ENCODE measurements at regions not wholly inside any gene's neighbourhood (a gene's known extent, or its start where the extent isn't known, plus 50 kb on each side); places are given as distances from the start of the nearest gene placed in this dataset.
A peak's percentile ranks its signal among the peaks of the same experiment; 100 is the strongest.

DNA sequence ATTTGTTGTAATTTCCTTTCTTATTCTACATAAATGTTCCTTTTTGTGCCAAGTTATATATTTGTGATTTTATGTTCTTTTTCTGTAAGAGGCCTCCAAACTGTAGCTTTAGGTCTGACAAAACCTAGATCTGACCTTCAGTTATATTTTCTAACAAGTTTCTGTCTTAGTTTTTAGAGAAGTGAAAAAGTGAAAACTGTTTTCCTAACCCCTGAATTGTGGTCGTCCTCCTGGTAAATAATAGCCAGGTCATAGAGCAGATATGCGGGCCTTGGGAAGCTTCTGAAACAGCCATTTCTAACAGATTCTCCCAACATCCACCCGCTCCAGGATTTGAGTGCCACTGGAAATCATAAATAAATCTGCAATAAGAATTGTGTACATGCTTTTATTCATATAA, 398.4 kb upstream of the CWC22 start:
- DNase-seq (ENCODE audit: low read depth), result no peak
- TF ChIP-seq, protein P1, sequence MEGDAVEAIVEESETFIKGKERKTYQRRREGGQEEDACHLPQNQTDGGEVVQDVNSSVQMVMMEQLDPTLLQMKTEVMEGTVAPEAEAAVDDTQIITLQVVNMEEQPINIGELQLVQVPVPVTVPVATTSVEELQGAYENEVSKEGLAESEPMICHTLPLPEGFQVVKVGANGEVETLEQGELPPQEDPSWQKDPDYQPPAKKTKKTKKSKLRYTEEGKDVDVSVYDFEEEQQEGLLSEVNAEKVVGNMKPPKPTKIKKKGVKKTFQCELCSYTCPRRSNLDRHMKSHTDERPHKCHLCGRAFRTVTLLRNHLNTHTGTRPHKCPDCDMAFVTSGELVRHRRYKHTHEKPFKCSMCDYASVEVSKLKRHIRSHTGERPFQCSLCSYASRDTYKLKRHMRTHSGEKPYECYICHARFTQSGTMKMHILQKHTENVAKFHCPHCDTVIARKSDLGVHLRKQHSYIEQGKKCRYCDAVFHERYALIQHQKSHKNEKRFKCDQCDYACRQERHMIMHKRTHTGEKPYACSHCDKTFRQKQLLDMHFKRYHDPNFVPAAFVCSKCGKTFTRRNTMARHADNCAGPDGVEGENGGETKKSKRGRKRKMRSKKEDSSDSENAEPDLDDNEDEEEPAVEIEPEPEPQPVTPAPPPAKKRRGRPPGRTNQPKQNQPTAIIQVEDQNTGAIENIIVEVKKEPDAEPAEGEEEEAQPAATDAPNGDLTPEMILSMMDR (IDR thresholded peaks at IDR 0.05; ENCODE audit: insufficient read depth, low read length), result no peak
- H3K4me3 ChIP-seq (ENCODE audit: low read depth, low read length), result no peak overlapping the region

DNA sequence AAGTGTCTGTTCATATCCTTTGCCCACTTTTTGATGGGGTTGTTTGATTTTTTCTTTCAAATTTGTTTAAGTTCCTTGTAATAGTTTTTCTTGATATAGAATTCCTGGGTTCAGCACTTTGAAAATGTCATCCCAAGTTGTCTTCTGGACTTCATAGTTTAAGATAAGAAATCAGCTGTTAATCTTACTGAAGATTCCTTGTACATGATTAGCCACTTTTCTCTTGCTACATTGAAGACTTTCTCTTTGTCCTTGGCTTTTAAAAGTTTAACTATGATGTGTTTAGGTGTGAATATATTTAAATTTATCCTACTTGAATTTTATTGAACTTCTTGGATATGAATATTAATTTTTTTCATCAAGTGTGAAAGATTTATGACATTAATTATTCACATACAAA, 387.2 kb upstream of the CWC22 start:
- no peak overlapping the region for H3K4me3 ChIP-seq (ENCODE audit: low read depth, low read length)
- no peak for DNase-seq (ENCODE audit: low read depth)
- TF ChIP-seq, protein P1 (IDR thresholded peaks at IDR 0.05; ENCODE audit: insufficient read depth, low read length), result no peak

DNA sequence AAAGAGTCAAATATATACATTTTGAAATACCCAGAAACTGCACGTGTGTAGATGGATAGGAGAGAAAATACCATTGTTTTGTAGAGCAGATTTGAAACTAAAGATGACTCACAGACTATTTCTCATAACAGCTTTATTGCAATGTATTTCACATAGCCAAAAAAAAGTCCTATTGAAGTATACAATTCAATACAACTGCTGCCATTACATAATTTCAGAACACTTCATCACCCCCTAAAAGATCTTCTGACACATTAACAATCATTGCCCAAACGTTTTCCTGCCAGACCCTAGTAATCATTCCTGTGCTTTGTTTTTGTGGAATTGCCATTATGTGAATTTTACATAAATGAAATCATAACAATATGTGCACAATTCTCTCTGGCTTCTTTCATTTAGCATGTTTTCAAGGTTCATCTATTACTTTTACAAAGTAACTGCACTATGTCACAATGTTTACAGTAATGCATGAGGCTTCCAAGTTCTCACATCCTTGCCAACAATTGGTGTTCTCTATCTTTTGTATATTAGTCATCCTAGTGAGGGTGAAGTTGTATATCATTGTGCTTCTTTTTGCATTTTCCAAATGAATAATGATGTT, 378.6 kb upstream of the CWC22 start:
- TF ChIP-seq, protein P1 (IDR thresholded peaks at IDR 0.05; ENCODE audit: insufficient read depth, low read length), result no peak
- DNase-seq (ENCODE audit: low read depth), result peak; percentile 98
- H3K4me3 ChIP-seq (ENCODE audit: low read depth, low read length), result no peak overlapping the region

DNA sequence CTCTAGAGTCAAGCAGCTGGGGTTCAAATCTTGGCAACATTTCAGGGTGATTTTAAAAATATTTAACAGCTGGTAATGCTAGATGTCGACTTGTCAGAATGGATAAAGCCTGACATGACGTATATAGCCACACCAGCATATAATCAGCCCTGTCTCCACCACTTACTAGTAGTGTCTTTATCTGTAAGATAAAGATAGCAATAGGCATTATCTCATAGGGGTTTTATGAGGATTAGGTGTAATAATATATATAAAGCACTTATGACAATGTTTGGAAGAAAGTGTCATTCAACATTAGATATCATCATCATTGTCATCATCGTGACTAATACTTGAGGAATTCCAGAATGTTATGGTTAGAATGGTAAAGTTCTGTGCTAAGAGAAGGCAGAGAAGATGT, 369.0 kb upstream of the CWC22 start:
- peak; percentile 14 for DNase-seq (ENCODE audit: low read depth)
- TF ChIP-seq, protein P1 (IDR thresholded peaks at IDR 0.05; ENCODE audit: insufficient read depth, low read length), result no peak

DNA sequence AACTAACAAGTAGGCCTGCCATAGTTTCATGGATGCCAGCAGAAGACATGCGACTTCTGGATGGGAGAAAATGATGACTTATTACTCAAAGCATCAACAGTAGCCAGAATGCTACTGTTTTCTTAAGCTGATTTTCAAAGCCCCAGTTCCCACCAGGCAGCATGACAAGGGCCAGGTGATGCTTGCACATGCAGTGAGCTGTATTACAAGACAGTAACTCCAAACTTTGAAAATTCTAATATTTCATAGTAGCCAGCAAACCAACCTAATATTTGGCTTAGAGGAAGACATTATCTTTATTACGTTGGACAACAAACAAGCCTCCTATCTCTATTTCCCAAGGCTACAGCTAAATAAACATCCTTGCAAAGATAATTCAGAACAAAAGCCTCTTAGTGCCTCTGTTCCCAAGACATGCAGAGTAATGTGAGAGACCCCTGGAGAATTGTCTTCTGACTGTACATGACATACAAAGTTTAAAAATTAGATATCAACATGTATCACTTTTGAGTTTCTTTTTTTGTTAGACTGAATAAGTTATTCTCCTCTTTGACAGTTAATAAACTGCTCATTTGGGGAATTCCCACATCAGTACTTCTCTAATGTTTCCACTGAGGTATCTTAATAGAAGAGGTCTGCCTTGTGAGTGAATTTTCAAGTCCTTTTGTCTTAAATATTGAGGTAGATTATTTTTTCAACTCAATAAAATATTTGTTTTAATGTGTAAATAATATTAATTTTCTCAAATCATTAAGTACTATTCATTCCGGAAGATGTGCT, 367.6 kb upstream of the CWC22 start:
- no peak overlapping the region for H3K4me3 ChIP-seq (ENCODE audit: low read depth, low read length)
- no peak for DNase-seq (ENCODE audit: low read depth)
- TF ChIP-seq, protein P1 (IDR thresholded peaks at IDR 0.05; ENCODE audit: insufficient read depth, low read length), result no peak

More for the DNA sequence above, 369.0 kb upstream of the CWC22 start:
- H3K4me3 ChIP-seq (ENCODE audit: low read depth, low read length), result no peak overlapping the region

DNA sequence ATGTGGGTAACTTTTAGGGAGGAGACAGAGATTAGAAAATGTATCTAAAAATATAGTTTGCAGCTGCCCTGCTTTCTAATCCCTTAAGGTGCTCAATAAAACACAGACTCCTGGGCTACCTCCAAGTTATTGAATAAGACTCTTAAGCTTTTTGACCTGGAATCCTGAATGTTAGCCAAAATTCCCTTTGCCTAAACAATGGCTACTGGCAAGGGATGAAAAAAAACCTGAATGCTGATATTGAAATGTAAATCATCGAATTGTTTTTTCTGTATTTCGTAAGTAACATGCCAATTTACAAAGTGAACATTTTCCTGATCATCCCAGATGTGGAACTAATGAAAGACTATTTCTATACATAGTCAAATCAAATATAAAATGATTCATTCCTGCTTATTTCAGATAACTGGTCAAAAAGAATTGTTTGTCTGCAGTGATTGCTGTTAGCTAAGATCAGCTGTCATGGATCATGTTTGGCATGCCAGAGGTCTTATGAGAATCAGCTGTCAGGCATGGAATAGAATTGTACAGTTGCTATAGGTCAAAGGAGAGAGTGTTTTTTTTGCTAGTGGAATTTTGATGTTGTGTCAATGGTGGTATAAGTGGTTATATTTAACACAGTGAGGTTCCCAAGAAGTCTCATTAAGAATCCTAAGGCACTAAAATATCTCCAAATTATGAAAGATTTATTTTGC, 363.6 kb upstream of the CWC22 start:
- TF ChIP-seq, protein P1 (IDR thresholded peaks at IDR 0.05; ENCODE audit: insufficient read depth, low read length), result no peak
- DNase-seq (ENCODE audit: low read depth), result peak; percentile 44
- no peak overlapping the region for H3K4me3 ChIP-seq (ENCODE audit: low read depth, low read length)

Data from fibroblast of the aortic adventitia (primary cell).